K562 (cell line): ENCODE measurements at regions not wholly inside any gene's neighbourhood (a gene's known extent, or its start where the extent isn't known, plus 50 kb on each side); places are given as distances from the start of the nearest gene placed in this dataset.

Experiments used
- CHAMP1 ChIP-seq: fragments of 450-650 bp; IDR thresholded peaks from 2 replicates; pipeline ENCODE4 v1.6.1; 2016; ENCODE audit warnings: mild to moderate bottlenecking
- CREB1 ChIP-seq, 2 experiments: sonication (generic) in 1 of 2; formaldehyde crosslinking in 1 of 2; IDR thresholded peaks; 2 replicates each; pipeline versions ENCODE4 v1.6.1 to v1.8.0; 2012 to 2022; ENCODE audit warnings: inconsistent platforms in 1 of 2, mild to moderate bottlenecking in 1 of 2, missing genetic modification reagents in 1 of 2, moderate library complexity in 1 of 2
- GATA2 ChIP-seq: sonication (generic); formaldehyde crosslinking; IDR thresholded peaks from 2 replicates; pipeline ENCODE4 v1.4.0; 2020; ENCODE audit warnings: mild to moderate bottlenecking, missing genetic modification reagents
- GMEB1 ChIP-seq: fragments of 250-450 bp; sonication (Bioruptor Pico); IDR thresholded peaks from 2 replicates; pipeline ENCODE4 v1.4.0; 2020; ENCODE audit warnings: mild to moderate bottlenecking
- GTF3C2 ChIP-seq: IDR thresholded peaks from 3 replicates; pipeline ENCODE4 v1.6.1; 2011; ENCODE audit warnings: borderline replicate concordance, mild to moderate bottlenecking, moderate library complexity; ENCODE audit not compliant: insufficient read length; ENCODE audit errors: extremely low read depth
- NELFE ChIP-seq: IDR thresholded peaks from 2 replicates; pipeline ENCODE4 v1.6.1; 2011; ENCODE audit warnings: mild to moderate bottlenecking; ENCODE audit not compliant: insufficient read depth, insufficient read length
- SIRT6 ChIP-seq: IDR thresholded peaks from one replicate; pipeline ENCODE4 v1.6.1; 2012; ENCODE audit warnings: low read depth, mild to moderate bottlenecking, control low read depth, inconsistent platforms, low read length, moderate library complexity
- SP2 ChIP-seq: IDR thresholded peaks from 2 replicates; pipeline ENCODE4 v1.6.1; 2011; ENCODE audit warnings: mild to moderate bottlenecking, low read depth, low read length, moderate library complexity; ENCODE audit not compliant: poor library complexity, severe bottlenecking; ENCODE audit errors: extremely low read depth
- TEAD2 ChIP-seq: fragments of 450-650 bp; IDR thresholded peaks from 2 replicates; pipeline ENCODE4 v1.6.1; 2016; ENCODE audit warnings: missing genetic modification characterization, control low read depth, missing compliant biosample characterization
- ZFP91 ChIP-seq: sonication (generic); formaldehyde crosslinking; IDR thresholded peaks from 2 replicates; pipeline ENCODE4 v1.8.0; 2022; ENCODE audit warnings: mild to moderate bottlenecking, missing genetic modification reagents
- ZNF592 ChIP-seq: fragments of 450-650 bp; IDR thresholded peaks from 2 replicates; pipeline ENCODE4 v1.6.1; 2017; ENCODE audit warnings: antibody characterized with exemption, mild to moderate bottlenecking

GRCh38 chr1:224490549-224491537 is 56.2 kb upstream of the WDR26 start (continued):
- TF ChIP-seq CHAMP1 (no peak), SIRT6 (no peak), CREB1 (IDR thresholded peaks at IDR 0.05) (no peak), CREB1 (CRISPR knock-in tag; IDR thresholded peaks at IDR 0.05) (no peak), GMEB1 (CRISPR knock-in tag) (no peak), ZFP91 (CRISPR knock-in tag) (no peak), GTF3C2 (no peak), TEAD2 (tag) (no peak), GATA2 (CRISPR knock-in tag) (no peak), ZNF592 (no peak), SP2 (no peak), NELFE (no peak)
